Upper lobe of left lung (tissue), 4 donors: ENCODE measurements at regions not wholly inside any gene's neighbourhood (a gene's known extent, or its start where the extent isn't known, plus 50 kb on each side); places are given as distances from the start of the nearest gene placed in this dataset.
"Not testable (repeated sequence)": the region's sequence is repeated elsewhere in the genome, so short reads cannot be mapped to it uniquely, and the experiment has no call there.

ENCODE experiments used
- POLR2A ChIP-seq, 4 donors: fragments of 450-650 bp; IDR thresholded peaks; one replicate each; pipeline ENCODE4 v1.5.1; 2016 to 2017; ENCODE audit warnings: antibody characterized with exemption in 4 of 4, mild to moderate bottlenecking in 2 of 4
- TF ChIP-seq, protein P1 (sequence below), 6 experiments: fragments of 450-650 bp in 4 of 6; fragments of 200-600 bp in 2 of 6; sonication (generic) in 2 of 6; IDR thresholded peaks; one replicate each; pipeline ENCODE4 v1.5.1; 2016 to 2019; ENCODE audit warnings: antibody characterized with exemption in 6 of 6

DNA sequence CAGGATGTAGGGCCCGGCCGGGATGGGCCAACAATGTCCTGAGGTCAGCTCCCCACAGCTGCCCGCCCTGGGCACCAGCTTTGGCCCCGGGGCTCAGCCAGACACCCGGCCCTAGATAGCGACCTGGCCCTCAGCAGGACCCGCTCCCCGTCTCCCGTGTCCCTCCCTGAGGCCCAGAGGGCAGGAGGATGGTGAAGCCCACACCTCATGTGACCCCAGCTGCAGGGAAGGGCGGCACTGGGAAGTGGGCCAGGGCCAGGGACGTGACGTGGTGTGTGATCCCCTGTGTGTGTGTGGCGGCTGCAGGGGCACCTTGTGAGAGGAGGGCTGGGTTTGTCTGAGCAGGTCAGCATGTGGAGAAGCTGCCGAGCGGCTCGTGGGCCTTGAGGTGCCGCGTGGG, 213.9 kb downstream of the TMEM121 start:
- TF ChIP-seq, protein P1, sequence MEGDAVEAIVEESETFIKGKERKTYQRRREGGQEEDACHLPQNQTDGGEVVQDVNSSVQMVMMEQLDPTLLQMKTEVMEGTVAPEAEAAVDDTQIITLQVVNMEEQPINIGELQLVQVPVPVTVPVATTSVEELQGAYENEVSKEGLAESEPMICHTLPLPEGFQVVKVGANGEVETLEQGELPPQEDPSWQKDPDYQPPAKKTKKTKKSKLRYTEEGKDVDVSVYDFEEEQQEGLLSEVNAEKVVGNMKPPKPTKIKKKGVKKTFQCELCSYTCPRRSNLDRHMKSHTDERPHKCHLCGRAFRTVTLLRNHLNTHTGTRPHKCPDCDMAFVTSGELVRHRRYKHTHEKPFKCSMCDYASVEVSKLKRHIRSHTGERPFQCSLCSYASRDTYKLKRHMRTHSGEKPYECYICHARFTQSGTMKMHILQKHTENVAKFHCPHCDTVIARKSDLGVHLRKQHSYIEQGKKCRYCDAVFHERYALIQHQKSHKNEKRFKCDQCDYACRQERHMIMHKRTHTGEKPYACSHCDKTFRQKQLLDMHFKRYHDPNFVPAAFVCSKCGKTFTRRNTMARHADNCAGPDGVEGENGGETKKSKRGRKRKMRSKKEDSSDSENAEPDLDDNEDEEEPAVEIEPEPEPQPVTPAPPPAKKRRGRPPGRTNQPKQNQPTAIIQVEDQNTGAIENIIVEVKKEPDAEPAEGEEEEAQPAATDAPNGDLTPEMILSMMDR (IDR thresholded peaks at IDR 0.05): not testable (repeated sequence)
- TF ChIP-seq POLR2A (IDR thresholded peaks at IDR 0.05): not testable (repeated sequence)
